Stimulated activated CD8-positive, alpha-beta memory T cell treated with anti-CD3 and anti-CD28 coated beads, Interleukin-2, amount 100 ng/mL, for 1 hour (primary cell): ENCODE measurements at regions not wholly inside any gene's neighbourhood (a gene's known extent, or its start where the extent isn't known, plus 50 kb on each side); places are given as distances from the start of the nearest gene placed in this dataset.

Experiments used
- DNase-seq, 2 donors: peaks; one replicate each; pipeline ENCODE4 v3.0.0-alpha.2; 2020; ENCODE audit warnings: low read depth in 2 of 2

GRCh38 chr16:87177673-87178072 lies 139.5 kb downstream of the C16orf95 start:
- no peak for DNase-seq

- DNase-seq, result no peak
These were observed 138.9 kb downstream of the C16orf95 start for GRCh38 chr16:87178177-87178863.

GRCh38 chr16:87178977-87179376 lies 138.2 kb downstream of the C16orf95 start:
- no peak for DNase-seq

- no peak for DNase-seq
These were observed 137.1 kb downstream of the C16orf95 start for GRCh38 chr16:87180069-87180468.

- no peak for DNase-seq
These were observed 134.4 kb downstream of the C16orf95 start for GRCh38 chr16:87182759-87183158.

GRCh38 chr16:87183647-87184046 lies 133.5 kb downstream of the C16orf95 start:
- DNase-seq, result no peak

GRCh38 chr16:87185308-87185707 lies 131.9 kb downstream of the C16orf95 start:
- no peak for DNase-seq

- DNase-seq, result no peak
These were observed 131.2 kb downstream of the C16orf95 start for GRCh38 chr16:87185983-87186382.

- DNase-seq, result no peak
These were observed 130.7 kb downstream of the C16orf95 start for GRCh38 chr16:87186446-87186845.

- no peak for DNase-seq
These were observed 130.2 kb downstream of the C16orf95 start for GRCh38 chr16:87186876-87187533.

- no peak for DNase-seq
These were observed 129.1 kb downstream of the C16orf95 start for GRCh38 chr16:87188104-87188503.

- DNase-seq, result no peak
These were observed 127.8 kb downstream of the C16orf95 start for GRCh38 chr16:87189426-87189825.

- DNase-seq, result no peak
These were observed 126.6 kb downstream of the C16orf95 start for GRCh38 chr16:87190288-87191230.

- DNase-seq, result no peak
These were observed 124.6 kb downstream of the C16orf95 start for GRCh38 chr16:87192452-87193073.

GRCh38 chr16:87194172-87194571 lies 123.0 kb downstream of the C16orf95 start:
- no peak for DNase-seq

GRCh38 chr16:87195161-87195560 lies 122.0 kb downstream of the C16orf95 start:
- no peak for DNase-seq

- DNase-seq, result no peak
These were observed 121.0 kb downstream of the C16orf95 start for GRCh38 chr16:87196231-87196630.

- no peak for DNase-seq
These were observed 120.5 kb downstream of the C16orf95 start for GRCh38 chr16:87196661-87197060.

- no peak for DNase-seq
These were observed 118.8 kb downstream of the C16orf95 start for GRCh38 chr16:87198328-87198832.

GRCh38 chr16:87198881-87199280 lies 118.3 kb downstream of the C16orf95 start:
- DNase-seq, result no peak

- no peak for DNase-seq
These were observed 117.8 kb downstream of the C16orf95 start for GRCh38 chr16:87199379-87199778.

- no peak for DNase-seq
These were observed 117.3 kb downstream of the C16orf95 start for GRCh38 chr16:87199901-87200300.
